Activated CD8-positive, alpha-beta memory T cell treated with anti-CD3 and anti-CD28 coated beads for 36 hours (primary cell): ENCODE measurements at regions not wholly inside any gene's neighbourhood (a gene's known extent, or its start where the extent isn't known, plus 50 kb on each side); places are given as distances from the start of the nearest gene placed in this dataset.
"Not testable (repeated sequence)": the region's sequence is repeated elsewhere in the genome, so short reads cannot be mapped to it uniquely, and the experiment has no call there.

Experiments used
- CTCF ChIA-PET: fragments of 350-600 bp; sonication (Branson Sonifier 250); formaldehyde crosslinking; loops from one replicate; lab custom pipeline; 2021; ENCODE audit warnings: antibody characterized with exemption; lab: Charles Lee
- POLR2A ChIA-PET: fragments of 350-600 bp; sonication (Branson Sonifier 250); formaldehyde crosslinking; loops from one replicate; lab custom pipeline; 2021; ENCODE audit warnings: antibody characterized with exemption; lab: Charles Lee

DNA sequence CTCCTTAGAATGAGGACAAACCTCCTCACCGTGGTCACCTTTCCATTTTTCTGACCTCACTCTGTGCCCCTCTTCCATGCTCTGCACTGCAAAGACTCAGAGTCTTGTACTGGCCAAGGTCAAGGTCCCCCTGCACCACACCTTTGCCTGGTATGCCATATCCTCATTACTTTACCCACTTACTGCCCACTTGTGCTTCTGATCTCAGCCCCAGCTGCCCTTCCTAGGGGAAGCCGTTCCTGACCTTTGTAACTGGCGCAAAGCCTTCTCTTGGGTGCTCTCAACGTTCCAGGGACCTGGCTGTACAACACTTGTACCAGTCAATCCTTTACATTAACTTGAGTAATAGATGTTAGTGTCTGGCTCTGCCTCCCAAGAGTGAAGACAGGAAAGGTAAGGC is 256.0 kb downstream of the SV2B start:
- POLR2A ChIA-PET, result no interaction called here
- CTCF ChIA-PET, result no interaction called here

DNA sequence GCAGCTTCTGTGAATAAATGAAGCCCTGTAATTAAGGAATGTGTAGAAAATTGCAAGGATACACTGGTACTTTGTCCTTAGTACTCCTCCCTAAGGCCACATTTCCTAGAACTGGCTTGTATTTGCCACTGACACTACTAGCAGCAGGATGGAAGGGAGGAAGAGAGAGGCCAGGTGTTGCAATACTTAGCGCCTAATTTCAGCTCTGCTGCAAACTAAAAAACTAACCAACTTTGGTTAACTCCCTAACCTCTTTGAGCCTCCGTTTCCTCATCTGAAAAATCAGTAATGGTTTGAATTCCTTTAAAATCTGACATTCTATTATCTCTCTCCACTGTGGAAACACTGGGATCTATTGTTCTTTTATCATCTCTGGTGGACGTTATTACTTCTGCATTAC is 257.0 kb downstream of the SV2B start:
- POLR2A ChIA-PET, result no interaction called here
- CTCF ChIA-PET, result no interaction called here

DNA sequence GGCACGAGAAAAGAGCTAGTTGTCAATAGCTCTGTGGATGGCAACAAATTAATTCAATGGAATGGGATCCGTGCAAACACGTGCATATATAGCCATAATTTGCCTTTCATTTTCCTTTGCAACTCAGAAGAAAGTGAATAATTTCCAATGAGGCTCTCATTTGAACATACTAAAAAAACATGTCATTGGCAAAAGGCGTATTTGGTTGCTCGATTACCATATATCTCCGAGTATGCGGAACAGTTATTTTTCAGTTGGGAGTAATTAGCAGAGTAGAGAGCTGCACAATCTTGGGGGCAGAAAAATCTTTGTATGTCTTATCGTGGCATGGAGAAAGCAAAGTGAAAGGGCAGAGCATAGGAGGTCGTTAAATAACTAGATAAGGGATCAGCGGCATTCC is 257.4 kb downstream of the SV2B start:
- POLR2A ChIA-PET, result no interaction called here
- CTCF ChIA-PET, result no interaction called here

DNA sequence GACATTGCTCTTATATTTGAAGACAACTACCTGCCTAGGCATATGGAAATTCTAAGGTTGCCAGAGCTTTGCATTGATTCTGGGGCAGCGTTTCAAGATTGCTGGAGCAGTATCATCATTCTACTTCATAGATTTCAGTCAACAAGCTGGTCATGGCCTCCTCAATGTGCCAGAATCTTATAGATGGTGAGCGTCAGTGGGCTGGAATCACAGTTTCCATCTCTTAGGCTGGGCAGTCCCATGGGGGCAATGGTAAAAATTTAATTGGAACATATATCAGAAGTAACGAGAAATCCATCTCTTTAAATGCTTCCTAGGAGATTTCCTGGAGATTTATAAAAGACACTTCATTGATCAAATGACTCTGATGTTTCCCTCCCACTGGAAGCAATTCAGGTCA is 258.3 kb downstream of the SV2B start:
- ChIA-PET POLR2A (no interaction called here), CTCF (no interaction called here)

DNA sequence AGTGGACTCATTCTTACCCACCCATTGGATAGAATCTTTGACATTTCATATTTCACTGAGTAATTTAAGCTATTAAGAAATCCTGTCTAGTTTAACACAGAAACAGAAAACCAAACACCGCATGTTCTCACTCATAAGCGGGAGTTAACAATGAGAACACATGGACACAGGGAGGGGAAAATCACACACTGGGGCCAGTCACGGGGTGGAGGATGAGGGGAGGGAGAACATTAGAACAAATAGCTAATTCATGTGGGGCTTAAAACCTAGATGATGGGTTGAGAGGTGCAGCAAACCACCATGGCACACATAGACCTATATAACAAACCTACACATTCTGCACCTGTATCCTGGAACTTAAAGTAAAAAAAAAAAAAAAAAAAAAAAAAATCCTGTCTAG is 261.6 kb downstream of the SV2B start:
- POLR2A ChIA-PET, CTCF ChIA-PET: not testable (repeated sequence)

DNA sequence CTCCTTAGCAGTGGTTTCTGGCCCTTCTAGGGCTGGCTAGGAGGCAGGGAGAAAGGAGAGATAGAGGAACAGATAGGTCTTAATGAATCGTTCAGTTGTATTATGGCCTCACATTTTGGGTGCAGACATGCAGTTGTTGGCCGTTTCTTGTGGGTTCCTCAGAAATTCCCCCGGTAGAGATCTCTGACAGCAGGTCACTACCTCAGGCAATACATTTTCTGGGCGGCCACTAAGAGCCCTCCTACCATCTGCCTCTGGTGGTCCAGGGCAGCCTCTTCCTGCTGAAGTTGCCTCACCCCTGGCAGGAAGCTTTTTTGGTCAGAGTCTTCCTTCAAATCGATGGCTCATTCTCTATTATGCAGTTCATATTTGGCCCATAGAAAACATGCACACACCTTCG is 266.1 kb downstream of the SV2B start:
- CTCF ChIA-PET, result no interaction called here
- POLR2A ChIA-PET, result no interaction called here

DNA sequence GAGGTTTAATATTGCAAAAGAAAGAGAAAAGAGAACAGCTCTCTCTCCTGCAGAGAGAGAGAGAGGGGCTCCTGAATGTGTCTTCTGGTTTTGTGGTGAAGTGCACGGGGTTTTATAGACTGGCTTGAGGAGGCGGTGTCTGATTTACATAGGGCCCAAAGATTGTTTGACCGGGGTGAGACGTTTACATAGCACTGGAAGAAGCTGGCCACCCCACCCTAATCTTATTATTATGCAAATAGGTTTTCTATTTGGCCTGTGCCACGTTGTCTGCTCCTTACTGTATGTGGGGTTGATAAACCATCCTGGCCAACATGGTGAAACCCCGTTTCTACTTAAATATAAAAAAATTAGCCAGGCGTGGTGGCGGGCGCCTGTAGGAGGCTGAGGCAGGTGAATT is 268.6 kb downstream of the SV2B start:
- ChIA-PET POLR2A (no interaction called here), CTCF (no interaction called here)

DNA sequence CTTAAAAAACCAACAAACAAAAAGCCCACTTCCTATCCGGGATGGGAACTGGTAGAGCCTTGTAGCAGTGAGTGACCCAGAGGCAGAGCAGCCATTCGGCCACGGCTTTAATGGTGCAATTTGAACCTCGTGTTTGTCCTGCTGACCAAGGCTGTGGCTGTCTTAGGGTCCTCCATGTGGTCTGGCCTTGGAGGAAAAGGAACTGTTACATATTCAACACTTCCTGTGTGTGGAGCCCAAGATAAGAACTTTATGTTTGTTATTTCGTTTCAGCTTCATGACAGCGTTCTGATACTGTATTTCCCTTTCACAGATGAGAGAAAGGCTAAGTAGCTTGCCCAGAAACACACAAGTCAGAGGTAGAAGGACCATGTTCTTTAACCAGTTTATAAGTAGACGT is 269.8 kb downstream of the SV2B start:
- POLR2A ChIA-PET, result interaction anchor here (0.6 kb wide), 1 partner anchor 207 kb away, joined by 3 read pairs; no protein-coding TSS in a partner anchor
- CTCF ChIA-PET, result no interaction called here

DNA sequence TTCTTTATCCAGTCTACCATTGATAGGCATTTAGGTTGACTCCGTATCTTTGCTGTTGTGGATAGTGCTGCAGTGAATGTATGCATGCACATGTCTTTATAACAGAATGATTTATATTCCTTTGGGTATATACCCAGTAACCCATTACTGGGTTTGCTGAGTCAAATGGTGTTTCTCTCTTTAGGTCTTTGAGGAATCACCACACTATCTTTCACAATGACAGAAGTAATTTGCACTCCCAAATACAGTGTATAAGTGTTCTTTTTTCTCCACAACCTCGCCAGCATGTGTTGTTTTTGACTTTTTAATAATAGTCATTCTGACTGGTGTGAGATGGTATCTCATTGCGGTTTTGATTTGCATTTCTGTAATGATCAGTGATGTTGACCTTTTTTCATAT is 271.3 kb downstream of the SV2B start:
- POLR2A ChIA-PET, result not testable (repeated sequence)

DNA sequence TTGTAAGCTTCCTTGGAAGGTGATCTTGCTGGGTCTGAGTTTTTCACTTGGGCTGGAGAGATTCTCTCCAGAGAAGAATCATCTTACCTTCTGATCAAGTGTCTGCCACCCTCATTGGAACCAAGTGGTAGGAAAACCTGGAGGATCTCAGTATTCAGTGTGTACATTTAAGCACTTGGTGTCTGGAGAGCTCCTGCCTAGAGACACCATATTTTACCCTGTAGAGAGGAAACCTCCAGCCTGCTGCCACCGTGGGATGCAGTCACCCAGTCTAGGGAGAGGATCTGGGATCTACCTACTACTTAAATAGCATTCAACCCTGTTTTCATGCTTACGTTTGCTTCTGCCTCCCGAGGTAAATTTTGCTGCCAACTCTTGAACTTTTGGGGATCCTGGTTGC is 274.3 kb downstream of the SV2B start:
- ChIA-PET CTCF (interaction anchor here (1.6 kb wide), 1 partner anchor 20 kb away, joined by 3 read pairs; no protein-coding TSS in a partner anchor), POLR2A (no interaction called here)

More for the DNA sequence above, 271.3 kb downstream of the SV2B start:
- CTCF ChIA-PET, result not testable (repeated sequence)

DNA sequence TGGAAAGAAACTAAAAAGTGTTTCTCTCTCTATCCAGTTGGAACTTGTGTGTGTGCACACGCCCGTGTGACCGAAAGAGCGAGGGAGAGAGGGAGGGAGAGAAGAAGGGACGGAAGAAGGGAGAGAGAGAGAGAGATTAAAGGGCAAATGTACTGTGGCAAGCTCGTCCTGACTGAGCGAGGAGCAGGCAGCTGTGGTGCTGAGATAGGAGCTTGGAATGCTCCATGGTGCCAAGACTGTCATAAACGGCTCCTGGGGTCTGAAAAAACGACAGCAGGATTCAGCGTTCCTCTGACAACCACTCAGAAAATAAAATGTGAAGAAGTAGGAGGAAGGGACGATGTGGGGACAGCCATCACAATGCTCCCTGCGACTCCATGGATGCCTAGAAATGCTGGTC is 276.0 kb downstream of the SV2B start:
- ChIA-PET POLR2A (no interaction called here), CTCF (interaction anchor here (1.4 kb wide), 1 partner anchor 74 kb away, joined by 3 read pairs; no protein-coding TSS in a partner anchor)

DNA sequence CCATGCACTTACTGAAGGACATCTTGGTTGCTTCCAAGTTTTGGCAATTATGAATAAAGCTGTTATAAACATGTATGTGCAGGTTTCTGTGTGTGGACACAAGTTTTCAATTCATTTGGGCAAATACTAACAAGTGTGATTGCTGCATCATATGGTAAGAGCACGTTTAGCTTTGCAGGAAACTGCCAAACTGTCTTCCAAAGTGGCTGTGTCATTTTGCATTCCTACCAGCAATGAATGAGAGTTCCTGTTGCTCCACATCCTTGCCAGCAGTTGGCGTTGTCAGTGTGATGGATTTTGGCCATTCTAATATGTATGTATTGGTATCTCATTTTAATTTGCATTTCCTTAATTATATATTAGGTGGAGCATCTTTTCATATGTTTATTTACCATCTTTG is 280.1 kb downstream of the SV2B start:
- CTCF ChIA-PET, result no interaction called here

DNA sequence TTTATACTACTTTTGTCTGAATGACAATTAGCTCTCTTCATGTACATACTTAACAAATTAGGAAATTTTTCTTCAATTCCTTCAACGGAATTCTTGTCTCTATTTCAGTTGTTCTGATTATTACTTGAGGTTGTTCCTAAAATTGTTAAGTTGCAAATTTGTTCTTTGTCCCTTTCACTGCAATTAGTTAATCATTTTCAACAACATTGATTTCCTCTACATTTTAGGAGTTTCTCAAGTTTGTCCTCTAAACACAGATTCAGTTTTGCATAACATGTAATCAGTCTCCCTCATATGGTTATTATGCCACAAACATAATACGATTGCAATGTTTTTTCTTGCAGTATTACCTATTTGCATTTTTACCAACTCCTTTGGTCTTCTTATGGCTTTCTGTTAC is 283.5 kb downstream of the SV2B start:
- POLR2A ChIA-PET, result no interaction called here

More for the DNA sequence above, 280.1 kb downstream of the SV2B start:
- POLR2A ChIA-PET, result no interaction called here

DNA sequence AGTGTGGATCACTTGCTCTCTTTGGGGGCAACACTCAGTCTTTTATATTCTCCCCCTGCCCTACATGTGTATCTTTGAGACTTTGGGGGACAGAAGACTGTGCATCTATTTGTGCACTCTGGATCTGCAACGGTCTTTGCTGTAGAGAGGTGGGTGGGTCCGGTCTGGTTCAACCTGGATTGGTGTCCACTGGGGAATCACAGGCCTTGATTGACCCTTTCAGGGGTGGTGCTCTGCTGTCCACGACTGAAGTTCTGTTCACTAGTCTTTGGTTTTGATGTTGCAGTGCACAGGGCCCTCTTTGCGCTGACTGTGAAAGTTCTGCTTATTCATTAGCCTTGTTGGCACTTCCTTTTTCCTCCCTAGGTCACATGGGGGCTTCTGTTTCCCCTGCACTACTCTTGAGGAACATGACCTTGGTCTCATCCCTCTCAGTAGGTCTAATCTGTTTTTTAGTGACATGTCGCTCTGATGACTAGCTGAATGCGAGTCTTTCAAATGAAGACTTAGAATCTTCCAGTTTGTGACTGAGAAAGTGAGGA is 284.2 kb downstream of the SV2B start:
- POLR2A ChIA-PET, result no interaction called here
- CTCF ChIA-PET, result no interaction called here

More for the DNA sequence above, 283.5 kb downstream of the SV2B start:
- CTCF ChIA-PET, result no interaction called here

DNA sequence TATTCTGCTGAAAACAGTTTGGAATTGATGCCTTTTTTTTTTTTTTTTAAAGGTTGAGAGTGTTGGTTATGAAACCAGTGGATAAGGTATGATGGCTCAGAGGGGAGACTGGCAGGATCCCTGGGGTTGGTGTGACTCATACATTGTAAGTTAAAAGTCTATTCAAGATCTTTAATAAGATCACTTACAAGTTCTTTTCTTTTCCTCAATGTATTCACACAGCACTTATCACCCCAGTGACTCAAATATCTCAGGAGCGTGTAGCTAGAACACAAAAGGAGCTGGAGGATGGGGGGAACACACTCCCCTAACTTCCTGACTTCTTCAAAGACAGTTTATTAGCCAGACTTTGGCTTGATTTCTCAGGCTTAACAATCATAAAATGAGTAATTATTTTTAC is 285.3 kb downstream of the SV2B start:
- CTCF ChIA-PET, result no interaction called here
- POLR2A ChIA-PET, result no interaction called here

DNA sequence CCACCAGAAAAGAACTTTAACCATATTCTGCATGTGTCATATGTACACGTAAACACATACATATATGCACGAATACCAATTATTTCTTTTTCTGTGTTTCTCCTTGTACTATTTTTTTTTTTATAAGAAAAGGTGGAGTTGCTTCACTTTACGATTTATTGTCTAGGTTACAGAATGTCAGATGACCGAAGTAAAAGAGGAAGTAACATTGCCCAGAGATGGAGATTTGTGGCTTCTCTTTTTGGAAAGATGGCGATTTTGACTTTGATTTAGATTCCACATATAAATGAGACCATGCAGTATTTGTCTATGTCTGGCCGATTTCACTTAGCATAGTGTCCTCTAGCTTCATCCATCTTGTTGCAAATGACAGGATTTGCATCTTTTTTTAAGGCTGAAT is 293.1 kb downstream of the SV2B start:
- ChIA-PET CTCF (no interaction called here), POLR2A (no interaction called here)

DNA sequence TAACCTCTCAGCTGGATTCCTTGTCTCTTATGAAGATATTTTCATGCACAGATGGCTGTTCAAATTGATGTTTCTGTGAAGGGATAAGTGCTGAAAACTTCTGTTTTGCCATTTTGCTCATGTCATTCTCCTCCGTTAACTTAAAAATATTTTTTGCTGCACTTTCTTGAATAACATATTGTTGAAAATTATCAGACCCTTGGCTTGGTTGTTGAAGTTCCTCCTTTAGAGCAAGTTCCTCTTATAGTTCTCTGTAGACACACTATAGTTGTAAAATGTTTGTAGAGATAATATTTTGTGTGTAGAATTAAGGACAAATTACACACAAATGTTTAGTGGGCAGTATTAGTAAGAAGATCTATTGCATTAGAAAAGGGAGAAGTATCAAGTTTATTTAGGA is 300.4 kb downstream of the SV2B start:
- ChIA-PET CTCF (no interaction called here), POLR2A (no interaction called here)

DNA sequence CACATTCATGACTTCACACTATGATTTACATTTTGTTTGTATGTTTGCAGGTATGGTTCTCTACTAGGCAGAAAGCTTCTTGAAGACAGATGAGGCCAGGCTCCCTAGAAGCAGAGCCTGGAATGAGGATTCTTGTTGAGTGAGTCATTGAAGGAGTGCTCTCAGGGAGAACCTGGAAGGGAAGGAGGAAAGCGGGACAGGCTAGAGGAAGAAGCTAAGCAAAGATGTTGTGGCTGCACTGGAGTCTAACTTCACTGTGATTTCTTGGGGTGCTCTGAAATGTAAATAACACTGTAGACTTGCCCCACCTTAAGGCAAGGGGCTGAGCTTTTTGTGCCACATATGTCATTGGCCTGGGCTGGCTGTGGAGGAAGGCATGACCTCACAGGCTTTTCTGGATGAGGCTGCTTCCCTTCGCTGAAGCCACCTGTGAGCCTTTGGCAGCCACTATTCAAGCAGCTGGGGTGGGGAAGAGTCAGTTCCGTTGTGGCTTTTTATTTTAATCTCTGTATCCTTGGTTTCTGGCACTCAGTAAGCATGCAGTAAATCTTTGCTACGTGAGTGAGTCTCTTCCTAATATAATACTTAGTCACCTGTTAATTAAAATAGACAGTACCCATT is 307.3 kb downstream of the SV2B start:
- CTCF ChIA-PET, result interaction anchor here (1.0 kb wide), 1 partner anchor 299 kb away, joined by 3 read pairs; no protein-coding TSS in a partner anchor
- POLR2A ChIA-PET, result no interaction called here

DNA sequence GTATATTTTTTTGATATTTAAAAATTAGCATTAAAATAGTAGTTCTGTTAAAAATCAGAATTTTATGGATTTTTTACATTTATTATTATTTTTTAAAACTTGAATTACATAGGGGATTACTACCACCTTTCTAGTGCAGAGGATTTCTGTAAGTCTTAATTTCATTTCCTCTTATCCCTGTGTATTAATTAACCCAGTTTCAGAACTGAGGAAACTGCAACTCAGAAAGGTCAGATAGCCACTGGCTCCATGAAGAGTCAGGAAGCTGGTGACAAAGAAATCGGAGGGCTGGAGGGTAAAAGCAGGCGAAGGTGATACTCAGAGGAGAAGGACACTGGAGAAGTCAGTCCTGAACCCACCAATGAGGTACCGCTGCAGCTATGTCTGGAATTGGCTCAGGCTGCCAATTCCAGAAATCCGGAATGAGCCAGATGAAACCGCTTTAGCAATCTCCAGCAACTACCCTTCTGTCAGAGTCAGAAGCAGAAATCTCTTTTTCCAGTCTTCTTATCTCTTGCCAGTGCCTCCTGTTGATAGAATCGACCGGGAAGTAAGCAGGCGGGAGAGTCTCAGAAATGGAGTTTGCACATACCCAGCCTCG is 308.5 kb downstream of the SV2B start:
- ChIA-PET CTCF (interaction anchor here (1.0 kb wide), 1 partner anchor 297 kb away, joined by 3 read pairs; no protein-coding TSS in a partner anchor), POLR2A (no interaction called here)

DNA sequence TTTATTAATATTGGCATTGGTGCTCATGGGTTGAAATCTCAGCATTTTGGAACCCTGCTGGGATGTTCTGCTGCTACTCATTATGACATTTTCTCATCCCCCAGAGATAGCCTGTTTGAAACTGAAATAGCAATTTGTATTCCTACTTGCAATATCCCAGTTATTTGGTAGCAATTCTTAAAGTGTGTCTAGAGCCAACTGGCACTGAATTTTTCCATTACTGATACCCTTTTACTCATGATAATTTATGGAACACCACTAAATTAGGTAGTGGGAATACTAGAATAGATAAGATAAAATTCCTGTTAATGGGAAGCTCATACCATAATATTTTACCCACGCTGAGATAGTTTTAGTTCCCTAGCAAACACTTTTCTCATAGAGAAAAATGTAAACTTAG is 309.3 kb downstream of the SV2B start:
- ChIA-PET POLR2A (no interaction called here), CTCF (no interaction called here)

DNA sequence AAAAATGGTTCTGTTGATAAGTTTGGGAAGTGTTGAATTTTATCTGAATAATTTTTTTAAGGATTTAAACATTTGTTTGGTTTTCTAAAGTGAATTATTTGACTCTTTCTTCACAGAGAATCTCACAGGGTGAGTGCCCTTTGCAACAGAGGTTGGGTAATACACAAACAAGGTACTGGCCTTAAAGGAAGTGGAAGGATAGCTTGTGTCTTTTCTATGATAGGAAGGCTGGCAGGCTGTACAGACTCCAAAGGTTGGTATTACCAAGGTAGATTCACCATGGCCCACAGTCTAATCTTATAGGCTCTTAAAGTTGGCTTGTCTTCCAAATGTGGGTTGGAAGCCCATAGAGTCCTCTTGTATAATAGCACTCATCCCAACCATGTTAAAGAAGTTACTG is 311.5 kb downstream of the SV2B start:
- POLR2A ChIA-PET, result no interaction called here
- CTCF ChIA-PET, result no interaction called here
